ENCODE measurements at regions not wholly inside any gene's neighbourhood (a gene's known extent, or its start where the extent isn't known, plus 50 kb on each side); places are given as distances from the start of the nearest gene placed in this dataset.
"Not testable (repeated sequence)": the region's sequence is repeated elsewhere in the genome, so short reads cannot be mapped to it uniquely, and the experiment has no call there.

DNA sequence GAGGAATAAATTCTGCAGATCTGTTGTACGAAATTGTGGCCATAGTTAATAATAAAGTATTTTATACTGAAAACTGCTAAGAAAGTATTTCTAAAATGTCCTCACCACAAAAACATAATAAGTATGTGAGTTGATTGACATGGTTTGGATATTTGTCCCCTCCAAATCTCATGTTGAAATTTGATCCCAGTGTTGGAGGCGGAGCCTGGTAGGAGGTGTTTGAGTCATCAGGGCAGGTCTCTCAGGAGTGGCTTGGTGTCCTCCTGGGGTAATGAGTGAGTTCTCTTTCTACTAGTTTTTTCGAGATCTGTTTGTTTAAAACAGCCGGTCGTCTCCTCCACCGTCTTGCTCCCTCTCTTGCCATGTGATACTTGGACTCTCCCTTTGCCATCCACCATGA is 424.1 kb upstream of the KCNMB2 start:
- no peak for DNase-seq (ENCODE audit: low read depth)
- H3K4me3 ChIP-seq (ENCODE audit: low read depth, low read length) = no peak overlapping the region
- TF ChIP-seq, protein P1, sequence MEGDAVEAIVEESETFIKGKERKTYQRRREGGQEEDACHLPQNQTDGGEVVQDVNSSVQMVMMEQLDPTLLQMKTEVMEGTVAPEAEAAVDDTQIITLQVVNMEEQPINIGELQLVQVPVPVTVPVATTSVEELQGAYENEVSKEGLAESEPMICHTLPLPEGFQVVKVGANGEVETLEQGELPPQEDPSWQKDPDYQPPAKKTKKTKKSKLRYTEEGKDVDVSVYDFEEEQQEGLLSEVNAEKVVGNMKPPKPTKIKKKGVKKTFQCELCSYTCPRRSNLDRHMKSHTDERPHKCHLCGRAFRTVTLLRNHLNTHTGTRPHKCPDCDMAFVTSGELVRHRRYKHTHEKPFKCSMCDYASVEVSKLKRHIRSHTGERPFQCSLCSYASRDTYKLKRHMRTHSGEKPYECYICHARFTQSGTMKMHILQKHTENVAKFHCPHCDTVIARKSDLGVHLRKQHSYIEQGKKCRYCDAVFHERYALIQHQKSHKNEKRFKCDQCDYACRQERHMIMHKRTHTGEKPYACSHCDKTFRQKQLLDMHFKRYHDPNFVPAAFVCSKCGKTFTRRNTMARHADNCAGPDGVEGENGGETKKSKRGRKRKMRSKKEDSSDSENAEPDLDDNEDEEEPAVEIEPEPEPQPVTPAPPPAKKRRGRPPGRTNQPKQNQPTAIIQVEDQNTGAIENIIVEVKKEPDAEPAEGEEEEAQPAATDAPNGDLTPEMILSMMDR (IDR thresholded peaks at IDR 0.05; ENCODE audit: low read depth, low read length, missing control alignments) = no peak

DNA sequence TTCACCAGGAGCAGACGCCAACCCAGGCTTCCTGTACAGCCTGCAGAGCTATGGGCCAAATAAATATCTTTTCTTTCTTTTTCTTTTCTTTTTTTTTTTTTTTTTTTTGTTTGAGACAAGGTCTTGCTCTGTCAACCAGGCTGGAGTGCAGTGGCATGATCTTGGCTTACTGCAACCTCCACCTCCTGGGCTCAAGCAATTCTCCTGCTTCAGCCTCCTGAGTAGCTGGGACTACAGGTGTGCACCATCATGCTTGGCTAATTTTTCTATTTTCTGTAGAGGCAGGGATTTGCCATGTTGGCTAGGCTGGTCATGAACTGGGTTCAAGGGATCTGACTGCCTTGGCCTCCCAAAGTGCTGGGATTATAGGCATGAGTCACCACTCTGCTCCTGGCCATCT is 423.7 kb upstream of the KCNMB2 start:
- DNase-seq (ENCODE audit: low read depth); H3K4me3 ChIP-seq (ENCODE audit: low read depth, low read length): not testable (repeated sequence)

DNA sequence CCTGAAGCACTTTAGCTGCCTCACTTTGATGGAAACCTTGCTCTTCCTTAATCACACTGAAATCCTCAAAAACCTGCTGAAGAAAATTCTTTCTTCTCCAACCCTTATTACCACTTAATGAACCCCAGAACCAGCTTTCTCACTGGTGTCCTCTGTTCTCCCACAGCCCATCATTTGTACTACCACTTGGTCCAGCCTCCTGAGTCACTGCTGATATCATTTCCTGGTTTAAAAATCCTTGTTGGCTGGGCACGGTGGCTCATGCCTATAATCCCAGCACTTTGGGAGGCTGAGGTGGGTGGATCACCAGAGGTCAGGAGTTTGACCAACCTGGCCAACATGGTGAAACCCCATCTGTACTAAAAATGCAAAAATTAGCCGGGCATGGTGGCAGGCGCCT is 418.6 kb upstream of the KCNMB2 start:
- DNase-seq (ENCODE audit: low read depth) = no peak
- no peak overlapping the region for H3K4me3 ChIP-seq (ENCODE audit: low read depth, low read length)
- TF ChIP-seq, protein P1 (IDR thresholded peaks at IDR 0.05; ENCODE audit: low read depth, low read length, missing control alignments) = no peak

DNA sequence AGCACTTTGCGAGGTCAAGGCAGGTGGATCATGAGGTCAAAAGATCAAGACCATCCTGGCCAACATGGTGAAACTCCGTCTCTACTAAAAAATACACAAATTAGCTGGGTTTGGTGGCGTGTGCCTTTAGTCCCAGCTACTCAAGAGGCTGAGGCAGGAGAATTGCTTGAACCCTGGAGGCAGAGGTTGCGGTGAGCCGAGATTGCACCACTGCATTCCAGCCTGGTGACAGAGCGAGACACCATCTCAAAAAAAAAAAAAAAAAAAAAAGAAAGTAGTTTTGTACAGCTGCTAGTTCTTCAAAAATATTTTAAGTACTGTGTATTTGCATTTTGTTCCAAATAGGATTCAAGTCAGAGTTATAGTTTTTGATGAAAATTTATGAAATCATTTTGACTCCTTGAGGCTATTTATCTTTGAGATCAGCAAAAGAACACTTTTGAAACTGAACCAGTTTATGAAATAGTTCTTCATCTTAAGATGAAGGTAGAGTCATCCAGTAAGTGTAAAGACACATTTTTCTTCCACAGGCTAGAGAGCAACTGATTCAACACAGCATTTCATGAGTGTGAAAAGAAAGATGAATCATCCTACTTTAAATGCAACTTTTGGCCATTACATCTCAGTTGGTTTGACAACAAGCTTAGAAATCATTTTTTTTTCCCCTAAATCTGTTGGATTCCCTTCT is 416.5 kb upstream of the KCNMB2 start:
- H3K4me3 ChIP-seq (ENCODE audit: low read depth, low read length); DNase-seq (ENCODE audit: low read depth): not testable (repeated sequence)

DNA sequence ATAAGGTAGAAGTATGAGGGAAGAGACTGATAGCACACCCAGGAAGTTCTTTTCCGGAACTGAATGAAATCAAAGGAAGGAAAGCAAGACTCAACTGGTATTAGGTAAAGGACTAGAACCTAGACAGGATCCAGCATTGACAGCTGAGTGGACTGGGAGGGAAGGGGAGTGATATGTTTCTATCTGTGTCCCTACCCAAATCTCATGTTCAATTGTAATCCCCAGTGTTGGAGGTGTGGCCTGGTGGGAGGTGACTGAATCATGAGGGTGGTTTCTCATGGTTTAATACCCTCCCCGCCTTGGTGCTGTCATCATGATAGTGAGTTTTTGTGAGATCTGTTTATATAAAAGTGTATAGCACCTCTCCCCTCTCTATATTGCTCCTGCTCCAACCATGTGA is 415.9 kb upstream of the KCNMB2 start:
- no peak for DNase-seq (ENCODE audit: low read depth)
- no peak overlapping the region for H3K4me3 ChIP-seq (ENCODE audit: low read depth, low read length)
- TF ChIP-seq, protein P1 (IDR thresholded peaks at IDR 0.05; ENCODE audit: low read depth, low read length, missing control alignments) = no peak

DNA sequence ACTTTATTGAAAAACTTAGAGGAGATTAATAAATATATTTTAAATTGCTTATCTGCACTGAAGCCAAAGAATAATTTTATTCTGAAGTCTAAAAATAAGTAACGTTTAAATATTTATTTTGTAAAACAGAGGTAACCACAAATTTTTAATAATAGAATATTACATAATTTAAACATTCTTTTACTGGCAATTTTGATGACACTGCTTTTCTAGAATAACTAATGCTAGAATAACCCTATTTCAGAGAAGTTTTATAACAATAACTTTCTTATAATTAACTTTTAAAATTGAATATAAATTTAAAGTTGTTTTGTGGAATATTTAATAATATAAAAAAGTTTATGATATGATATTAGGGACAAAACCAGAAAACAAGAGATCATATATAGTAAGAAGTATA is 409.6 kb upstream of the KCNMB2 start:
- no peak overlapping the region for H3K4me3 ChIP-seq (ENCODE audit: low read depth, low read length)
- TF ChIP-seq, protein P1 (IDR thresholded peaks at IDR 0.05; ENCODE audit: low read depth, low read length, missing control alignments) = no peak
- DNase-seq (ENCODE audit: low read depth) = no peak

DNA sequence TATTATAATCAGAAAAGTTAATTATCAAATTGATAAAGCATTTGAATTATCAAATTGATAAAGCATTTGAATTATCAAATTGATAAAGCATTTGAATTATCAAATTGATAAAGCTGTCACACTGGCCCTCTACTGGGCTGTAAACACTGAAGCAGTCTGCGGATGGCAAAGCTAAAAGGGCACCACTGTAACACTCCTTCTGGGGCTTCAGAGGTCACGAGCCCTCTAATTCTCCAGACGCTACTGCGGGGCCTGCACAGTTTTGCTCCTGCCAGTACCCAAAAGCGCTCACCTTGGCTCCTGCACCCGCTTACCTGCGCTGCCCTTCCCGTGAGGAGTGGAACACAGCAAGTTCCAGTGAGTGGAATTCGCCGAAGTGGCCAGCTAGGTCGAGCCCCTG is 409.0 kb upstream of the KCNMB2 start:
- no peak overlapping the region for H3K4me3 ChIP-seq (ENCODE audit: low read depth, low read length)

DNA sequence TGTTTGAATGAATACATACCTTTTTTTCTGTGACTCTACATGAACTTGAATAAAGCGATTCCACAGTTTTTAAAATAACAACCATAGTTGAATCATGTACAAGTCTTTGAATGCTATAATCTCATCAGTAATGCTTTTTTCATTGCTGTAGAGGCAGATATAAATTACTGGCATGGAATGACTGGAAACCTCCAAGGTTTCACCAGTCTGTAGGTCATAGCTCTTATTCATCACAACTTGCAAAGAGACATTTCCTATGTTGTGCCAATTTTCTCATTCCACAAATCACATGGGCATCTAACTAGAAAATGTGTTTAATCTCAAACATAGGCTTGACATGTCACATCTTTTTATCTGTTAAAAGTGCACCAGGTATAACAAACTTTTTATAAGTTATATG is 407.1 kb upstream of the KCNMB2 start:
- no peak for DNase-seq (ENCODE audit: low read depth)
- no peak overlapping the region for H3K4me3 ChIP-seq (ENCODE audit: low read depth, low read length)
- TF ChIP-seq, protein P1 (IDR thresholded peaks at IDR 0.05; ENCODE audit: low read depth, low read length, missing control alignments) = no peak

More for the DNA sequence above, 409.0 kb upstream of the KCNMB2 start:
- DNase-seq (ENCODE audit: low read depth) = no peak
- TF ChIP-seq, protein P1 (IDR thresholded peaks at IDR 0.05; ENCODE audit: low read depth, low read length, missing control alignments) = no peak

All from GM12864 (cell line).